BJ (cell line): ENCODE measurements at regions not wholly inside any gene's neighbourhood (a gene's known extent, or its start where the extent isn't known, plus 50 kb on each side); places are given as distances from the start of the nearest gene placed in this dataset.

Experiments used
- CTCF ChIA-PET: fragments of 350-600 bp; formaldehyde crosslinking; extraction: SDS; loops from one replicate; lab custom pipeline; 2021; ENCODE audit warnings: antibody characterized with exemption, inconsistent platforms; lab: Yijun Ruan, JAX
- POLR2A ChIA-PET: fragments of 300-600 bp; sonication (Branson Sonifier 250); formaldehyde crosslinking; extraction: SDS; loops from one replicate; lab custom pipeline; 2021; ENCODE audit warnings: antibody characterized with exemption; lab: Charles Lee
- DNase-seq: peaks from one replicate; pipeline ENCODE4 v3.0.0-alpha.2; 2011; ENCODE audit warnings: low read depth
- H3K27me3 ChIP-seq: 2 replicates; pipeline ENCODE4 v1.6.0; 2011; ENCODE audit warnings: low read length; ENCODE audit not compliant: control insufficient read depth, insufficient read depth
- H3K36me3 ChIP-seq: 2 replicates; pipeline ENCODE4 v1.5.1; 2011; ENCODE audit warnings: low read length; ENCODE audit not compliant: control insufficient read depth, insufficient read depth
- H3K4me3 ChIP-seq: 2 replicates; pipeline ENCODE4 v1.5.1; 2011; ENCODE audit warnings: low read depth, mild to moderate bottlenecking, control low read depth, low read length
- CTCF ChIP-seq: IDR thresholded peaks from 2 replicates; pipeline ENCODE4 v1.5.1; 2011; ENCODE audit warnings: low read depth, mild to moderate bottlenecking, control low read depth, inconsistent platforms, low read length, moderate library complexity; ENCODE audit not compliant: insufficient read depth

- no peak overlapping the region for H3K4me3 ChIP-seq
- H3K27me3 ChIP-seq = no peaks in the 10 kb centered on the region
- TF ChIP-seq CTCF = no peak
- H3K36me3 ChIP-seq = no peaks in the 10 kb centered on the region
- ChIA-PET CTCF (no interaction called here), POLR2A (no interaction called here)
- DNase-seq = no peak
These were observed 957.2 kb downstream of the FSTL5 start for GRCh38 chr4:161206528-161207080.

- ChIA-PET CTCF (no interaction called here), POLR2A (no interaction called here)
- H3K27me3 ChIP-seq = no peaks in the 10 kb centered on the region
- no peak overlapping the region for H3K4me3 ChIP-seq
- H3K36me3 ChIP-seq = no peaks in the 10 kb centered on the region
- no peak for TF ChIP-seq CTCF
- DNase-seq = no peak
These were observed 959.9 kb downstream of the FSTL5 start for GRCh38 chr4:161203865-161204264.

GRCh38 chr4:161197912-161198311 lies 965.9 kb downstream of the FSTL5 start:
- H3K4me3 ChIP-seq = no peak overlapping the region
- ChIA-PET CTCF (no interaction called here), POLR2A (no interaction called here)
- no peaks in the 10 kb centered on the region for H3K27me3 ChIP-seq
- TF ChIP-seq CTCF = no peak
- no peaks in the 10 kb centered on the region for H3K36me3 ChIP-seq
- DNase-seq = no peak

GRCh38 chr4:161197474-161197873 lies 966.3 kb downstream of the FSTL5 start:
- Histone ChIP-seq H3K4me3 (no peak overlapping the region), H3K36me3 (no peaks in the 10 kb centered on the region), H3K27me3 (no peaks in the 10 kb centered on the region)
- DNase-seq = no peak
- ChIA-PET CTCF (no interaction called here), POLR2A (no interaction called here)
- no peak for TF ChIP-seq CTCF

- Histone ChIP-seq H3K27me3 (no peaks in the 10 kb centered on the region), H3K4me3 (no peak overlapping the region), H3K36me3 (no peaks in the 10 kb centered on the region)
- ChIA-PET CTCF (no interaction called here), POLR2A (no interaction called here)
- no peak for DNase-seq
- no peak for TF ChIP-seq CTCF
These were observed 974.3 kb downstream of the FSTL5 start for GRCh38 chr4:161189286-161190134.
